H1 (cell line): ENCODE measurements at regions not wholly inside any gene's neighbourhood (a gene's known extent, or its start where the extent isn't known, plus 50 kb on each side); places are given as distances from the start of the nearest gene placed in this dataset.

Source experiments
- CTBP2 ChIP-seq: IDR thresholded peaks from 2 replicates; pipeline ENCODE4 v1.7.0; 2011; ENCODE audit warnings: borderline replicate concordance, mild to moderate bottlenecking, moderate library complexity, mixed read lengths, low read length; ENCODE audit not compliant: insufficient read depth, insufficient read length
- JUND ChIP-seq: IDR thresholded peaks from 2 replicates; pipeline ENCODE4 v1.6.1; 2011; ENCODE audit warnings: mild to moderate bottlenecking, improper control_type of control experiment, low read length
- MAX ChIP-seq: IDR thresholded peaks from 2 replicates; pipeline ENCODE4 v1.6.1; 2012; ENCODE audit warnings: inconsistent platforms
- TBP ChIP-seq: IDR thresholded peaks from 2 replicates; pipeline ENCODE4 v1.6.1; 2011; ENCODE audit warnings: low read depth, low read length, improper control_type of control experiment

GRCh38 chr15:62766599-62766998 lies 275.9 kb upstream of the TPM1 start (continued):
- TF ChIP-seq JUND (no peak), CTBP2 (no peak), TBP (no peak), MAX (no peak)
- TF ChIP-seq, all 59 proteins: peak for 0
